Hematopoietic multipotent progenitor cell treated with erythropoietin and hydrocortisone succinate and interleukin-3 and kit ligand, for 17 days (in vitro differentiated cells): ENCODE measurements at regions not wholly inside any gene's neighbourhood (a gene's known extent, or its start where the extent isn't known, plus 50 kb on each side); places are given as distances from the start of the nearest gene placed in this dataset.

Source experiments
- DNase-seq: peaks from one replicate; pipeline ENCODE4 v3.0.0-alpha.2; 2015; ENCODE audit warnings: low spot score

DNA sequence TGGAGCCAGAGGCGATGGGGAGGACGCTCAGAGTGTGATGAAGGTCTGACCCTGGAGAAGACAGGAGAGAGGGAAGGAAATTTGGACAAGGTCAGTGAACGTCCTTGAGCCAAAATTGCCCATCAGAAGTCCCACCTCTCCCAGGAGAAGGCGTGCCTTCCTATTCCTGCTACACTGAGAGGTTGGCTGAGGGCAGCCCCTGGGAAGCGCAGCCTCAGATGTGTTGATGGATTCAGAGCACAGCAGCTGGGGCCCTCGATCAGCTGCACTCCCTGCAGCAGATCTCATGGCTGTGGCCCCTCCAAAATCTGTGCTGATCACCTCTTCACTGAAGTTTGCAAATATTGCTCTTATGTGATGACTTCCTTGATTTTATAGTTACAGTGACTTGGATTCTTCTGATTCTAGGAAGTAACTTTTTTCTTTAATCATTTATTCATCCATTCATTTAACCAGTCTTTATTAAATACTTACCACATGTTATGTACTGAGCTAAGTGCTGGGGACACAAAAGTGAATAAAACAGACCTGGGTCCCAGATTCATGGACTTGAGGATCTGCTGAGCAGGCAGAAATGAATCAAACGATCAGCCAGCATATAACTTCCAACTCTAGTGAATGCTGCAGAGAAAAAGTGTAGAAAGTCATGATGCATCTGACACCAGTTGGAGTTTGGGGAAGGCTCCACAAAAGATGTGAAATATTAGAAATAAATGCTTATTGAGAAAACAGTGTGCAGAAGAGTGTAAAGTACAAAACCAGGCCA is 69.6 kb upstream of the ARMC2 start:
- no peak for DNase-seq

- no peak for DNase-seq
Measured at GRCh38 chr6:108779536-108780275, 68.5 kb upstream of the ARMC2 start.

DNA sequence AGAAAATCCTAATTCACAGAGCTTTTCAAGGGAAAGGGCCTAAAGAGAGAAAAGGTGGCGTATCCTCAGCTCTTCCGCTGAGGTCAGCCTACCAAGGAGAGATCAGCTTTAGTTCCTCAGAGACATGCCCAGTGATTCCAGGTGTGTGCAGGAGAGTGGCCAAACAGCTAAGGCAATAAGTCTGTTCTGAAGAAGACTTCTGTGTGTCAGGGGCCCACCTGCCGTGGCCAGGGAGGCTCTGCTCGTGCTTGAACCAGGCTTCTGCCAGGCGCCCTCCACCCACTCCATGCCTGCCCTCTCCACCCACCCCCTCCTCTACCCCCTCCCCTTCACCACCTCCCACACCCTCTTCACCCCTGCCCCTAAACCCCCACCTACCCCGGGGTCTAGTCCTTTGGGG is 67.4 kb upstream of the ARMC2 start:
- DNase-seq, result no peak

DNA sequence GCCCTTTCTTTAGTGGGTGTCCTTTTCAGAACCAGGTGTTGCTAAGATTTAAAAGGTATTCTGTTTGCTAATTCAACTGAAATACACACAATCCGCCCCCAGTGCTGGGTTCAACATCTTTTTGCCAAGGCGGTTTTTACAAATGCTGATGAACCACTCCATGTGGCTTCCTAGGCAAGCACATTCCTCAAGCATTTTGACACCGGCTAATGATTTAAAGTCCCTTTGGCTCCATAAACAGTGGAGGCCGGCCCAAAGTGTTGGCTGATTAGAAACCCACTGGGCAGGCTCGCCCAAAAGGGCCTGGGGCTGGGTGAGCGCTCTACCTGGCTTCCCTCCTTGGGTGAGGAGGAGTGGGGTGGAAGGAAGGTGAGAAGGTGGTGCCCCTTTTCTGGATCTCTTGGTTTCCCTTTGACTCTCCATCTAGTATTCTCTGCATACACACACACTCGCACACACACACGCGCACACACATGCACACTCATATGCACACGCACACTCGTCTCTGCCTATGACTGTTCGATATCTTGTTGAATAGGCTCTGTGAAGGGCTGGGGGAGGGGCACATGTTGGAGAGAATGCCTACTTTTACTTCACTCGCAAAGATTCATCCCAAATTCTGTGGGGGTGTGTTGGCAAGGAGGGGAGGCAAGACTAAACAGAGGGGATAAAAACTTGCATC is 66.7 kb upstream of the ARMC2 start:
- DNase-seq, result no peak

- peak; percentile 89 for DNase-seq
Measured at GRCh38 chr6:108782179-108783041, 65.8 kb upstream of the ARMC2 start.

GRCh38 chr6:108785653-108786052 is 62.6 kb upstream of the ARMC2 start:
- no peak for DNase-seq

- DNase-seq, result no peak
Measured at GRCh38 chr6:108788416-108788815, 59.8 kb upstream of the ARMC2 start.

DNA sequence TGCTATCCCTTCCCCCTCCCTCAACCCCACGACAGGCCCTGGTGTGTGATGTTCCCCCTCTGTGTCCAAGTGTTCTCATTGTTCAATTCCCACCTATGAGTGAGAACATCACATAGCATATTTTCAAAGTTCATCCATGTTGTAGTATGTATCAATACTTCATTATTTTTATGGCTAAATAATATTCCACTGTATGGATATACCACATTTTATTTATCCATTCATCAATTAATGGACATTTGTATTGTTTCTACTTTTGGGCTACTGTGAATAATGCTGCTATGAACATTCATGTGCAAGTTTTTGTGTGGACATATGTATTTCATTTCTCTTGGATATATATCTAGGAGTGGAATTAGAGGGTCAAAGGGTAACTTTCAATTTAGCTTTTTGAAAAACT is 58.7 kb upstream of the ARMC2 start:
- no peak for DNase-seq

DNA sequence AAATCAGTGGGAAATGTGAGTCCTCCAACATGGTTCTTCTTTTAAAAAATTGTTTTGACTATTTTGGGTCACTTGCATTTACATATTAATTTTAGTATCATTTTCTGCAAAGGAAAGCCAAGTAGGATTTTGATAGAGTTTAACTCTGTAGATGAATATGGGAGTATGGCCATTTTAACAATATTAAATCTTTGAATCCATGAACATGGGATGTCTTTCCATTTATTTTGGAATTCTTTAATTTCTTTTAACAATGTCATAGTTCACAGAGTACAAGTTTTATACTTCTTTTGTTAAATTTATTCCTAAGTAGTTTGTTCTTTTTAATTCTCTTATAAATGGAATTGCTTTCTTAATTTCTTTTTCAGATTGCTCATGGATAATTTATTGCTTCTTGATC is 56.5 kb upstream of the ARMC2 start:
- no peak for DNase-seq

DNA sequence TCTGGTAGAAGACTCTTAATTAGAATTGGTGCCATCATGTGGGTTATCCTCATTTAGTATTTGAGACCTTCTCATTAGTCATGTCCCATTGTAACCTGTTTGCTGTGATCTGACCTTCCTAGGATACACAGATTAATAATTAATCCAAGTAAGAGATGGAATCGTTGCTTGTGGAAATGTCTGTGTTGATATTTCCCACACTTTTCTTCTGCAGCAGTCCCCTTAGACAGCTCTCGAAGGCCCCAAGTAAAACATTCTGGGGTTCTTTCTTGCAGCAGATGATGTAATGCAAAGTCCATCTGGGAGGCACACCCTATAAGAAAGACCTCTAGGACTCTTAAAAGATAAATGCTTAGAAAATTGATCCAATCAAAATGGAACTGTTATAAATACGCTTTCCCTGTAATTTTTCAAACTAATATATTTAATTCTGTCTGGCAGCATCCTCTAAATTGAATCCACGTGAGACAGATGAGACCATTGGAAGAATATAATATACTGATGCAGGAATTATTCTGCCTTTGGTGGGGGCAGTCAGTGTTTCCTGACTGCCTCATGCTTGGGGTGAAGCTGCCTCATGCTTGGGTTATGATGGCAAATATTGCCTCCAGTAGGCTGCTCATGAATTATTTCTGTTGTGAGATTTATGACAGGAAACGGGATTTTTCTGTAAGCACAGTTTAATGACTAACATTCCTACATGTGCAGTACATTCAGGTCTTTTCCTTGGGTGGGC is 54.5 kb upstream of the ARMC2 start:
- no peak for DNase-seq

DNA sequence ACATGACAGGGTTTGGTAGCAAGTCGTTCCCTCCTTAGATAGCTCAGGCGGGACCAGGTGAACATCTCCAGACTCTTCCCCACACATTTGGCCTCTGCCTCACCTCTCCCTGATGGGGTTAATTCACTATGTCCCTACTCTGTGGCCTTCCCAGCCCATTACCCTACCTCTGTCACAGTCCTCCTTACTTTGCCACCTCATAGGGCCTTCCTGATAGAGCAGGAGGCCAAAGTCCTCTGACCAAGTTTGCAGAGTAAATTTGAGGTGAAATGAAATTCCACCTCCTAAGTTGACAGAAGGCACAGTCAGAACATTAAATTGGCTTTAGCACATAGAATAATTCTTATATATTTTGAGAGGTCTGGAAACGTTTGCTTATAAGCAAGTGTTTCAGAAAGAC is 53.1 kb upstream of the ARMC2 start:
- DNase-seq, result no peak

GRCh38 chr6:108795814-108796213 is 52.4 kb upstream of the ARMC2 start:
- DNase-seq, result no peak

GRCh38 chr6:108796875-108797274 is 51.3 kb upstream of the ARMC2 start:
- no peak for DNase-seq

GRCh38 chr6:108797951-108798669 is 50.1 kb upstream of the ARMC2 start:
- no peak for DNase-seq
